PC-3 (cell line): ENCODE measurements at regions not wholly inside any gene's neighbourhood (a gene's known extent, or its start where the extent isn't known, plus 50 kb on each side); places are given as distances from the start of the nearest gene placed in this dataset.

Experiments
- ATAC-seq: fragments of 200-7000 bp; cut with Tn5 transposase; 2 replicates; pipeline ENCODE4 v1.9.1; 2020; ENCODE audit warnings: mild to moderate bottlenecking, moderate library complexity
- BruUV-seq: library from RNA; stranded (reverse); fragments of 400-500 nt; replicated peaks from 2 replicates; lab custom pipeline; 2021; lab: Mats Ljungman, UMichigan
- CTCF ChIA-PET: fragments of 300-600 bp; sonication (Branson Sonifier 250); formaldehyde crosslinking; loops from one replicate; lab custom pipeline; 2022; ENCODE audit warnings: antibody characterized with exemption; lab: Charles Lee
- POLR2A ChIA-PET: fragments of 300-600 bp; sonication (Branson Sonifier 250); formaldehyde crosslinking; loops from one replicate; lab custom pipeline; 2022; ENCODE audit warnings: antibody characterized with exemption; ENCODE audit not compliant: unreplicated experiment; lab: Charles Lee
- DNase-seq: peaks from one replicate; pipeline ENCODE4 v3.0.0-alpha.2; 2015
- H2AFZ ChIP-seq: fragments of 300-600 bp; sonication (generic); 2 replicates; pipeline ENCODE4 v1.6.0; 2016; ENCODE audit warnings: antibody characterized with exemption, low read length
- H3F3A ChIP-seq: fragments of 300-600 bp; sonication (generic); one replicate; pipeline ENCODE4 v1.6.0; 2017; ENCODE audit warnings: antibody characterized with exemption, low read length, control low read depth, mild to moderate bottlenecking; ENCODE audit not compliant: unreplicated experiment
- H3K27ac ChIP-seq: fragments of 300-600 bp; sonication (generic); 2 replicates; pipeline ENCODE4 v1.5.1; 2016; ENCODE audit warnings: mild to moderate bottlenecking, low read length
- H3K27me3 ChIP-seq: fragments of 300-600 bp; sonication (generic); 2 replicates; pipeline ENCODE4 v1.6.1; 2016; ENCODE audit warnings: low read length, mixed read lengths
- H3K36me3 ChIP-seq: fragments of 300-600 bp; sonication (generic); 2 replicates; pipeline ENCODE4 v1.6.1; 2016; ENCODE audit warnings: low read depth, mixed run types, low read length, mixed read lengths
- H3K4me1 ChIP-seq: fragments of 300-600 bp; sonication (generic); 2 replicates; pipeline ENCODE4 v1.5.1; 2016; ENCODE audit warnings: low read length; ENCODE audit not compliant: insufficient read depth
- H3K4me2 ChIP-seq: fragments of 300-600 bp; sonication (generic); 2 replicates; pipeline ENCODE4 v1.6.0; 2016; ENCODE audit warnings: low read length
- H3K4me3 ChIP-seq: fragments of 300-600 bp; sonication (generic); 2 replicates; pipeline ENCODE4 v1.5.1; 2016; ENCODE audit warnings: mild to moderate bottlenecking, low read length, mixed read lengths
- H3K79me2 ChIP-seq: fragments of 300-600 bp; sonication (generic); 2 replicates; pipeline ENCODE4 v1.6.1; 2017; ENCODE audit warnings: low read length, mixed read lengths
- H3K9ac ChIP-seq: fragments of 300-600 bp; sonication (generic); 2 replicates; pipeline ENCODE4 v1.6.0; 2016; ENCODE audit warnings: mild to moderate bottlenecking, low read length
- H3K9me2 ChIP-seq: fragments of 300-600 bp; sonication (generic); replicated peaks from 2 replicates; pipeline ENCODE4 v1.6.1; 2016; ENCODE audit warnings: mixed run types, low read length, mixed read lengths
- H3K9me3 ChIP-seq: fragments of 300-600 bp; sonication (generic); 2 replicates; pipeline ENCODE4 v1.6.1; 2016; ENCODE audit warnings: low read length, mixed read lengths
- H4K20me1 ChIP-seq: fragments of 300-600 bp; sonication (generic); 2 replicates; pipeline ENCODE4 v1.6.1; 2016; ENCODE audit warnings: low read length, mixed read lengths
- CTCF ChIP-seq: fragments of 300-600 bp; sonication (generic); conservative IDR thresholded peaks from 2 replicates; pipeline ENCODE4 v1.5.1; 2017; ENCODE audit warnings: antibody characterized with exemption, low read depth, mild to moderate bottlenecking, low read length
- EZH2 ChIP-seq: fragments of 300-600 bp; sonication (generic); IDR thresholded peaks from one replicate; pipeline ENCODE4 v1.6.1; 2017; ENCODE audit warnings: antibody characterized with exemption, mild to moderate bottlenecking, low read length; ENCODE audit not compliant: unreplicated experiment
- EZH2phosphoT487 ChIP-seq: fragments of 300-600 bp; sonication (generic); IDR thresholded peaks from 2 replicates; pipeline ENCODE4 v1.6.1; 2018; ENCODE audit warnings: mild to moderate bottlenecking, antibody characterized with exemption, low read length, borderline replicate concordance
- intact Hi-C: fragments of 100-400 bp; cut with micrococcal nuclease; formaldehyde crosslinking; loops from 2 replicates; pipeline ENCODE4 v1.9.0; 2023

- Histone ChIP-seq H4K20me1 (no peaks in the 10 kb centered on the region), H3K9ac (no peak overlapping the region), H2AFZ (no peak overlapping the region), H3K27me3 (no peaks in the 10 kb centered on the region), H3K9me2 (no peaks in the 10 kb centered on the region), H3K9me3 (no peaks in the 10 kb centered on the region), H3K4me2 (no peak overlapping the region), H3K4me3 (no peak overlapping the region), H3K4me1 (no peaks in the 10 kb centered on the region), H3K36me3 (no peaks in the 10 kb centered on the region), H3K79me2 (no peaks in the 10 kb centered on the region), H3F3A (no peaks in the 10 kb centered on the region), H3K27ac (no peak overlapping the region)
- POLR2A ChIA-PET, result no interaction called here
- intact Hi-C loops, result no loop called here
- ATAC-seq (no peak), DNase-seq (no peak)
- no peak for TF ChIP-seq EZH2
- no peak for TF ChIP-seq EZH2phosphoT487
- no peak for TF ChIP-seq CTCF
- BruUV-seq, result no TSS peak
- CTCF ChIA-PET, result no interaction called here
Observed at GRCh38 chr1:80924290-80924689, 876.4 kb upstream of the ADGRL2 start.

DNA sequence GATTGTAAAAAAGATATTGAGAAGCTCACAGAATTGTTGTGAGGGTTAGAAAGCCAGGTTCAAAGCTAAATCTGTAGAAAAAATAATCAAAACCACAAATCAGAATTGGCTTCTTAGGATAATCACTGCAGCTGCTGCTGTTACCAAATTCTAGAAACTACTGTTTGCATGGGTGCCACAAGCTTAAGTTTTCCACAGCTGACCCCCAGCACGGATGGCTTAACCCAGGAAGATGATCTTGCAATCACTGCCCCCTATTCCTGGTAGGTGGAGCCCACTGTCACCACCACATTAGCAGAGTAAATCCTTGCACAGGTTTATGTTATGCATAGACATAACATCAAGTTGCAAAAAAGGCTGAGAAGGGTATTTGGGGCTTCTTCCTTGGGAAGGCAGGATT lies 877.8 kb upstream of the ADGRL2 start:
- Histone ChIP-seq H3K9me2 (no peaks in the 10 kb centered on the region), H3K79me2 (no peaks in the 10 kb centered on the region), H4K20me1 (no peaks in the 10 kb centered on the region), H3K27me3 (no peaks in the 10 kb centered on the region), H3K4me1 (no peaks in the 10 kb centered on the region), H3K27ac (no peak overlapping the region), H3K4me3 (no peak overlapping the region), H3F3A (no peaks in the 10 kb centered on the region), H3K9ac (no peak overlapping the region), H2AFZ (no peak overlapping the region), H3K9me3 (no peaks in the 10 kb centered on the region), H3K36me3 (no peaks in the 10 kb centered on the region), H3K4me2 (no peak overlapping the region)
- no TSS peak for BruUV-seq
- DNase-seq, result no peak
- intact Hi-C loops, result no loop called here
- ATAC-seq, result no peak
- TF ChIP-seq CTCF (no peak), EZH2 (no peak), EZH2phosphoT487 (no peak)
- CTCF ChIA-PET, result no interaction called here
- POLR2A ChIA-PET, result no interaction called here

GRCh38 chr1:80919426-80919825 lies 881.3 kb upstream of the ADGRL2 start:
- ATAC-seq, result no peak

More at GRCh38 chr1:80919426-80919825, 881.3 kb upstream of the ADGRL2 start:
- ChIA-PET POLR2A (no interaction called here), CTCF (no interaction called here)
- Histone ChIP-seq H3K36me3 (no peaks in the 10 kb centered on the region), H3K79me2 (no peaks in the 10 kb centered on the region), H3K27ac (no peak overlapping the region), H3K4me3 (no peak overlapping the region), H3K9me2 (no peaks in the 10 kb centered on the region), H3K9me3 (no peaks in the 10 kb centered on the region), H3K27me3 (no peaks in the 10 kb centered on the region), H2AFZ (no peak overlapping the region), H4K20me1 (no peaks in the 10 kb centered on the region), H3F3A (no peaks in the 10 kb centered on the region), H3K9ac (no peak overlapping the region), H3K4me2 (no peak overlapping the region), H3K4me1 (no peaks in the 10 kb centered on the region)
- TF ChIP-seq EZH2phosphoT487 (no peak), CTCF (no peak), EZH2 (no peak)
- intact Hi-C loops, result no loop called here
- DNase-seq, result no peak
- BruUV-seq, result no TSS peak
